ENCODE measurements at regions not wholly inside any gene's neighbourhood (a gene's known extent, or its start where the extent isn't known, plus 50 kb on each side); places are given as distances from the start of the nearest gene placed in this dataset.

GRCh38 chr1:191256917-191257316 is 779.3 kb upstream of the BRINP3 start:
- TF ChIP-seq POLR2A (IDR thresholded peaks at IDR 0.05; ENCODE audit: low read depth, low read length), result no peak
- TF ChIP-seq TAF1 (IDR thresholded peaks at IDR 0.05; ENCODE audit: low read depth, low read length), result no peak

All from GM12891 (cell line).